PC-9 (cell line): ENCODE measurements at regions not wholly inside any gene's neighbourhood (a gene's known extent, or its start where the extent isn't known, plus 50 kb on each side); places are given as distances from the start of the nearest gene placed in this dataset.

Experiments used
- EZH2 ChIP-seq: fragments of 200-600 bp; sonication (generic); IDR thresholded peaks from 2 replicates; pipeline ENCODE4 v1.8.0; 2017; ENCODE audit warnings: antibody characterized with exemption, low read depth
- TF ChIP-seq, protein P1 (sequence below): fragments of 200-600 bp; sonication (generic); conservative IDR thresholded peaks from 2 replicates; pipeline ENCODE4 v1.6.1; 2017; ENCODE audit warnings: mixed run types, antibody characterized with exemption, mild to moderate bottlenecking, moderate library complexity

DNA sequence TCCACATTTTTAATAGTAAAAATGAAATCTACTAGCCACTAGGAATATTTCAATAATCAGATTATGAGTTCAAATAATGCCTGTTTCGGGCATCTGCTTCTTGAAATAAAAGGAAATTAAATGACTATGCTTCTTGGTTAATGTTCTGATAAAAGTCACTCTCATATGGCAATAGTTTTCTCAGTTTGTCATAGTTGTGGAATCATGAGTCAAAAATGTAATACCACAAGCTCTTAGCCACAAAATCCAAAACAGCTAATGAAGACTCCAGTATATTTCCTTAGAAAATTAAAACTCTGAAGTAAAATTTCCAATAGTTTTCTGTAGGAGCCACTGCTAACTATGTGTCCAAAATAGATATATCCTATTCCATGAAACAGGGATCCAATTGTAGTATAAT, 676.3 kb upstream of the CDH8 start:
- TF ChIP-seq EZH2: no peak
- TF ChIP-seq, protein P1, sequence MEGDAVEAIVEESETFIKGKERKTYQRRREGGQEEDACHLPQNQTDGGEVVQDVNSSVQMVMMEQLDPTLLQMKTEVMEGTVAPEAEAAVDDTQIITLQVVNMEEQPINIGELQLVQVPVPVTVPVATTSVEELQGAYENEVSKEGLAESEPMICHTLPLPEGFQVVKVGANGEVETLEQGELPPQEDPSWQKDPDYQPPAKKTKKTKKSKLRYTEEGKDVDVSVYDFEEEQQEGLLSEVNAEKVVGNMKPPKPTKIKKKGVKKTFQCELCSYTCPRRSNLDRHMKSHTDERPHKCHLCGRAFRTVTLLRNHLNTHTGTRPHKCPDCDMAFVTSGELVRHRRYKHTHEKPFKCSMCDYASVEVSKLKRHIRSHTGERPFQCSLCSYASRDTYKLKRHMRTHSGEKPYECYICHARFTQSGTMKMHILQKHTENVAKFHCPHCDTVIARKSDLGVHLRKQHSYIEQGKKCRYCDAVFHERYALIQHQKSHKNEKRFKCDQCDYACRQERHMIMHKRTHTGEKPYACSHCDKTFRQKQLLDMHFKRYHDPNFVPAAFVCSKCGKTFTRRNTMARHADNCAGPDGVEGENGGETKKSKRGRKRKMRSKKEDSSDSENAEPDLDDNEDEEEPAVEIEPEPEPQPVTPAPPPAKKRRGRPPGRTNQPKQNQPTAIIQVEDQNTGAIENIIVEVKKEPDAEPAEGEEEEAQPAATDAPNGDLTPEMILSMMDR: no peak
